PC-3 (cell line): ENCODE measurements at regions not wholly inside any gene's neighbourhood (a gene's known extent, or its start where the extent isn't known, plus 50 kb on each side); places are given as distances from the start of the nearest gene placed in this dataset.

Experiments
- ATAC-seq: fragments of 200-7000 bp; cut with Tn5 transposase; 2 replicates; pipeline ENCODE4 v1.9.1; 2020; ENCODE audit warnings: mild to moderate bottlenecking, moderate library complexity
- BruUV-seq: library from RNA; stranded (reverse); fragments of 400-500 nt; replicated peaks from 2 replicates; lab custom pipeline; 2021; lab: Mats Ljungman, UMichigan
- CTCF ChIA-PET: fragments of 300-600 bp; sonication (Branson Sonifier 250); formaldehyde crosslinking; loops from one replicate; lab custom pipeline; 2022; ENCODE audit warnings: antibody characterized with exemption; lab: Charles Lee
- POLR2A ChIA-PET: fragments of 300-600 bp; sonication (Branson Sonifier 250); formaldehyde crosslinking; loops from one replicate; lab custom pipeline; 2022; ENCODE audit warnings: antibody characterized with exemption; ENCODE audit not compliant: unreplicated experiment; lab: Charles Lee
- DNase-seq: peaks from one replicate; pipeline ENCODE4 v3.0.0-alpha.2; 2015
- H2AFZ ChIP-seq: fragments of 300-600 bp; sonication (generic); 2 replicates; pipeline ENCODE4 v1.6.0; 2016; ENCODE audit warnings: antibody characterized with exemption, low read length
- H3F3A ChIP-seq: fragments of 300-600 bp; sonication (generic); one replicate; pipeline ENCODE4 v1.6.0; 2017; ENCODE audit warnings: antibody characterized with exemption, low read length, control low read depth, mild to moderate bottlenecking; ENCODE audit not compliant: unreplicated experiment
- H3K27ac ChIP-seq: fragments of 300-600 bp; sonication (generic); 2 replicates; pipeline ENCODE4 v1.5.1; 2016; ENCODE audit warnings: mild to moderate bottlenecking, low read length
- H3K27me3 ChIP-seq: fragments of 300-600 bp; sonication (generic); 2 replicates; pipeline ENCODE4 v1.6.1; 2016; ENCODE audit warnings: low read length, mixed read lengths
- H3K36me3 ChIP-seq: fragments of 300-600 bp; sonication (generic); 2 replicates; pipeline ENCODE4 v1.6.1; 2016; ENCODE audit warnings: low read depth, mixed run types, low read length, mixed read lengths
- H3K4me1 ChIP-seq: fragments of 300-600 bp; sonication (generic); 2 replicates; pipeline ENCODE4 v1.5.1; 2016; ENCODE audit warnings: low read length; ENCODE audit not compliant: insufficient read depth
- H3K4me2 ChIP-seq: fragments of 300-600 bp; sonication (generic); 2 replicates; pipeline ENCODE4 v1.6.0; 2016; ENCODE audit warnings: low read length
- H3K4me3 ChIP-seq: fragments of 300-600 bp; sonication (generic); 2 replicates; pipeline ENCODE4 v1.5.1; 2016; ENCODE audit warnings: mild to moderate bottlenecking, low read length, mixed read lengths
- H3K79me2 ChIP-seq: fragments of 300-600 bp; sonication (generic); 2 replicates; pipeline ENCODE4 v1.6.1; 2017; ENCODE audit warnings: low read length, mixed read lengths
- H3K9ac ChIP-seq: fragments of 300-600 bp; sonication (generic); 2 replicates; pipeline ENCODE4 v1.6.0; 2016; ENCODE audit warnings: mild to moderate bottlenecking, low read length
- H3K9me2 ChIP-seq: fragments of 300-600 bp; sonication (generic); replicated peaks from 2 replicates; pipeline ENCODE4 v1.6.1; 2016; ENCODE audit warnings: mixed run types, low read length, mixed read lengths
- H3K9me3 ChIP-seq: fragments of 300-600 bp; sonication (generic); 2 replicates; pipeline ENCODE4 v1.6.1; 2016; ENCODE audit warnings: low read length, mixed read lengths
- H4K20me1 ChIP-seq: fragments of 300-600 bp; sonication (generic); 2 replicates; pipeline ENCODE4 v1.6.1; 2016; ENCODE audit warnings: low read length, mixed read lengths
- EZH2 ChIP-seq: fragments of 300-600 bp; sonication (generic); IDR thresholded peaks from one replicate; pipeline ENCODE4 v1.6.1; 2017; ENCODE audit warnings: antibody characterized with exemption, mild to moderate bottlenecking, low read length; ENCODE audit not compliant: unreplicated experiment
- EZH2phosphoT487 ChIP-seq: fragments of 300-600 bp; sonication (generic); IDR thresholded peaks from 2 replicates; pipeline ENCODE4 v1.6.1; 2018; ENCODE audit warnings: mild to moderate bottlenecking, antibody characterized with exemption, low read length, borderline replicate concordance
- intact Hi-C: fragments of 100-400 bp; cut with micrococcal nuclease; formaldehyde crosslinking; loops from 2 replicates; pipeline ENCODE4 v1.9.0; 2023
- TF ChIP-seq, protein P1 (sequence below): fragments of 300-600 bp; sonication (generic); conservative IDR thresholded peaks from 2 replicates; pipeline ENCODE4 v1.5.1; 2017; ENCODE audit warnings: antibody characterized with exemption, low read depth, mild to moderate bottlenecking, low read length

DNA sequence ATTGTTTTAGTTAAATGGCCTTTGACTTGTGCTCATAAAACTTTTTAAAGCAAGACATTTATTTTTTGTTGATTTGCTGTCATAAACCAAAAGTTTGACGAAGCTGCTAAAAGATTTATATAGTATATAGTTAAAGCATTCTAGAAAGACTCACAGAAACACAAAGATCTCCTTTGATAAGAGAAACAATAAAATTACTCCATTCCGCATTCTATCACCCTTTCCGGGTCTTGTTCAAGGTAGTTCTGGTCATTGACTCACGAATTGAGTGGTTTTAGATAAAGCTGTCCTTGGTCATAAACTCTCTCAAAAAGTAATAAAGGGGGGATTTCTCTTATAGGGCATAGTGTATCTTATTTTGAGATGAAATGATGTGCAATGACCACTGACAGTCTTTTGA lies 1010.5 kb upstream of the NCAM2 start:
- intact Hi-C loops = no loop called here
- H3K27ac ChIP-seq = no peak overlapping the region
- H3F3A ChIP-seq = no peaks in the 10 kb centered on the region
- ATAC-seq (no peak), DNase-seq (no peak)
- no peaks in the 10 kb centered on the region for H3K9me2 ChIP-seq
- H3K4me3 ChIP-seq = no peak overlapping the region
- no peak overlapping the region for H3K9ac ChIP-seq
- no peak for TF ChIP-seq EZH2
- no peak for TF ChIP-seq EZH2phosphoT487
- TF ChIP-seq, protein P1, sequence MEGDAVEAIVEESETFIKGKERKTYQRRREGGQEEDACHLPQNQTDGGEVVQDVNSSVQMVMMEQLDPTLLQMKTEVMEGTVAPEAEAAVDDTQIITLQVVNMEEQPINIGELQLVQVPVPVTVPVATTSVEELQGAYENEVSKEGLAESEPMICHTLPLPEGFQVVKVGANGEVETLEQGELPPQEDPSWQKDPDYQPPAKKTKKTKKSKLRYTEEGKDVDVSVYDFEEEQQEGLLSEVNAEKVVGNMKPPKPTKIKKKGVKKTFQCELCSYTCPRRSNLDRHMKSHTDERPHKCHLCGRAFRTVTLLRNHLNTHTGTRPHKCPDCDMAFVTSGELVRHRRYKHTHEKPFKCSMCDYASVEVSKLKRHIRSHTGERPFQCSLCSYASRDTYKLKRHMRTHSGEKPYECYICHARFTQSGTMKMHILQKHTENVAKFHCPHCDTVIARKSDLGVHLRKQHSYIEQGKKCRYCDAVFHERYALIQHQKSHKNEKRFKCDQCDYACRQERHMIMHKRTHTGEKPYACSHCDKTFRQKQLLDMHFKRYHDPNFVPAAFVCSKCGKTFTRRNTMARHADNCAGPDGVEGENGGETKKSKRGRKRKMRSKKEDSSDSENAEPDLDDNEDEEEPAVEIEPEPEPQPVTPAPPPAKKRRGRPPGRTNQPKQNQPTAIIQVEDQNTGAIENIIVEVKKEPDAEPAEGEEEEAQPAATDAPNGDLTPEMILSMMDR = no peak
- H2AFZ ChIP-seq = no peak overlapping the region
- 0 out of 2 replicates have a peak, but pooled peaks cover 6% of the 10 kb centered on the region for H3K9me3 ChIP-seq
- BruUV-seq = no TSS peak
- no peaks in the 10 kb centered on the region for H4K20me1 ChIP-seq
- ChIA-PET CTCF (no interaction called here), POLR2A (no interaction called here)
- H3K4me2 ChIP-seq = no peak overlapping the region
- H3K79me2 ChIP-seq = no peaks in the 10 kb centered on the region
- H3K36me3 ChIP-seq = no peaks in the 10 kb centered on the region
- no peaks in the 10 kb centered on the region for H3K27me3 ChIP-seq
- no peaks in the 10 kb centered on the region for H3K4me1 ChIP-seq

DNA sequence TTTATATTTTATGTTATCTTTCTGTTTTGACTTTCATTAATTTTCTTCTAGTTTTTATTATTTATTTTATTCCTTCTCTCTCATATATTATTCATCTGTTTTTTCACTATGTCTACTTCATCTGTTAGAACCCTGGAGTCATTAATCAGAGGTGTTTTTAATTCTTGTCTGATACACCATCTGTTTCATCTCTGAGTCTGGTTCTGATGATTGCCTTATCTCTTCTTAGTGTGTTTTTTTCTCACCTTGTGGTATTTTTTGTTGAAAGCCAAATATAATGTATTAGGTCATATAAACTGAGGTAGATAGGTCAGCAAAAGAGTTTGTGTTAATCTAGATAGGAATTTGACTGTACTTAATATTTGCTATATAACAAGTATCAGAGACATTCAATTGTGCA lies 1005.7 kb upstream of the NCAM2 start:
- Histone ChIP-seq H3K4me1 (no peaks in the 10 kb centered on the region), H3K9ac (no peak overlapping the region), H3K36me3 (no peaks in the 10 kb centered on the region), H3K79me2 (no peaks in the 10 kb centered on the region), H3K27ac (no peak overlapping the region), H3K4me3 (no peak overlapping the region), H3K4me2 (no peak overlapping the region), H2AFZ (no peak overlapping the region), H3K9me3 (peaks cover 6% of the 10 kb centered on the region; the same call in 1 of the 2 replicates), H3K9me2 (no peaks in the 10 kb centered on the region), H4K20me1 (no peaks in the 10 kb centered on the region), H3K27me3 (no peaks in the 10 kb centered on the region), H3F3A (no peaks in the 10 kb centered on the region)
- POLR2A ChIA-PET = no interaction called here
- DNase-seq (no peak), ATAC-seq (no peak)
- CTCF ChIA-PET = no interaction called here
- intact Hi-C loops = no loop called here
- TF ChIP-seq EZH2 (no peak), EZH2phosphoT487 (no peak)
- TF ChIP-seq, protein P1 = no peak
- no TSS peak for BruUV-seq

DNA sequence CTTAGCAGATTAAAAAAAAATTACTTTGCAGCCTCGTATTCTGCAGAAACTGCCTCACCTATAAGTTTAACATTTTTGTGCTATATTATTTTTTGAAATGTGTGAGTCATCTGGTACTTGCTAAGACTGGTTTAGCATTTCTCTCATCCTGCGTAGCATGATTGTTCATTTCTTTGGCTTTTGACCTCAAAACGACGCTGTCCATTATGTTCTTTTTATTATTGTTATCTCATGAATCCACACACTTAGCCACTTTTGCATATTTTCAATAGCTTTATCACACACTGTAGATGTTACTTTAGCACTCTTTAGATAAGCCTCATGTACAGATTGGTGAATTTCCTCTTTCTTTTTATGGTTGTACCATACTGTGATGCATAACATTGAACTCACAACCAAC lies 1004.9 kb upstream of the NCAM2 start:
- no TSS peak for BruUV-seq
- H3K4me3 ChIP-seq = no peak overlapping the region
- no peak overlapping the region for H3K9ac ChIP-seq
- no peaks in the 10 kb centered on the region for H4K20me1 ChIP-seq
- no peaks in the 10 kb centered on the region for H3K36me3 ChIP-seq
- ATAC-seq = no peak
- no peak overlapping the region for H3K4me2 ChIP-seq
- H3K9me3 ChIP-seq = peaks cover 6% of the 10 kb centered on the region; the same call in 1 of the 2 replicates
- H3K27me3 ChIP-seq = no peaks in the 10 kb centered on the region
- ChIA-PET CTCF (no interaction called here), POLR2A (no interaction called here)
- no peaks in the 10 kb centered on the region for H3F3A ChIP-seq
- H3K9me2 ChIP-seq = no peaks in the 10 kb centered on the region
- DNase-seq = no peak
- no peaks in the 10 kb centered on the region for H3K79me2 ChIP-seq
- no peaks in the 10 kb centered on the region for H3K4me1 ChIP-seq
- TF ChIP-seq EZH2phosphoT487 = no peak
- TF ChIP-seq EZH2 = no peak
- TF ChIP-seq, protein P1 = no peak
- H2AFZ ChIP-seq = no peak overlapping the region
- intact Hi-C loops = no loop called here
- H3K27ac ChIP-seq = no peak overlapping the region
